ENCODE measurements at regions not wholly inside any gene's neighbourhood (a gene's known extent, or its start where the extent isn't known, plus 50 kb on each side); places are given as distances from the start of the nearest gene placed in this dataset.
"Not testable (repeated sequence)": the region's sequence is repeated elsewhere in the genome, so short reads cannot be mapped to it uniquely, and the experiment has no call there.

- H3K4me1 ChIP-seq (ENCODE audit: control insufficient read depth in 5 of 5, insufficient read depth in 5 of 5, low read length in 5 of 5), result no peaks in the 10 kb centered on the region
- no peak overlapping the region for H3K9ac ChIP-seq (ENCODE audit: low read length in 5 of 5)
- no peaks in the 10 kb centered on the region for H3K36me3 ChIP-seq (ENCODE audit: control insufficient read depth in 5 of 5, insufficient read depth in 5 of 5, low read length in 5 of 5)
- H3K4me3 ChIP-seq (ENCODE audit: low read depth in 1 of 5, low read length in 5 of 5), result no peak overlapping the region
- no peak overlapping the region for H3K27ac ChIP-seq (ENCODE audit: low read depth, low read length)
- peaks cover 7 to 24% (median 10%) of the 10 kb centered on the region in 5 donors for H3K27me3 ChIP-seq (ENCODE audit: control insufficient read depth in 5 of 5, insufficient read depth in 4 of 5, low read length in 5 of 5)
- H3K9me3 ChIP-seq (ENCODE audit: control insufficient read depth in 5 of 5, low read length in 5 of 5), result no peaks in the 10 kb centered on the region
These were observed 163.5 kb upstream of the MSX2 start for GRCh38 chr5:174560861-174561260.

DNA sequence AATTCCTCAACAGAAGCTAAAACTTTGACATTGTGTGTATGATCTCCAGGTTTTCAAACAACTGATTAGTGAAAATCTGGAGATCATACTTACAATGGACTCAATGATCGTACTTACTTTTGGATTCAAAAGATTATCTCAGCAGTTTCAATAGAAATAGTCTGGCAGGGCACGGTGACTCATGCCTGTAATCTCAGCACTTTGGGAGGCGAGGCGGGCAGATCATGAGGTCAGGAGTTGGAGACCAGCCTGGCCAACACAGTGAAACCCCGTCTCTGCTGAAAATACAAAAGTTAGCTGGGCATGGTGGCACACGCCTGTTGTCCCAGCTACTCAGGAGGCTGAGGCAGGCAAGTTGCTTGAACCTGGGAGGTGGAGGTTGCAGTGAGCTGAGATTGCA is 161.3 kb upstream of the MSX2 start:
- not testable (repeated sequence) for H3K4me3 ChIP-seq (ENCODE audit: low read depth in 1 of 5, low read length in 5 of 5); H3K9ac ChIP-seq (ENCODE audit: low read length in 5 of 5); H3K4me1 ChIP-seq (ENCODE audit: control insufficient read depth in 5 of 5, insufficient read depth in 5 of 5, low read length in 5 of 5); H3K27ac ChIP-seq (ENCODE audit: low read depth, low read length); H3K36me3 ChIP-seq (ENCODE audit: control insufficient read depth in 5 of 5, insufficient read depth in 5 of 5, low read length in 5 of 5); H3K9me3 ChIP-seq (ENCODE audit: control insufficient read depth in 5 of 5, low read length in 5 of 5)
- peaks cover 7 to 30% (median 10%) of the 10 kb centered on the region in 5 donors for H3K27me3 ChIP-seq (ENCODE audit: control insufficient read depth in 5 of 5, insufficient read depth in 4 of 5, low read length in 5 of 5)

GRCh38 chr5:174563899-174564298 is 160.5 kb upstream of the MSX2 start:
- Histone ChIP-seq H3K27me3 (ENCODE audit: control insufficient read depth in 5 of 5, insufficient read depth in 4 of 5, low read length in 5 of 5) (peaks cover 7 to 30% (median 10%) of the 10 kb centered on the region in 5 donors), H3K9ac (ENCODE audit: low read length in 5 of 5) (no peak overlapping the region), H3K9me3 (ENCODE audit: control insufficient read depth in 5 of 5, low read length in 5 of 5) (no peaks in the 10 kb centered on the region), H3K27ac (ENCODE audit: low read depth, low read length) (no peak overlapping the region), H3K4me3 (ENCODE audit: low read depth in 1 of 5, low read length in 5 of 5) (no peak overlapping the region), H3K36me3 (ENCODE audit: control insufficient read depth in 5 of 5, insufficient read depth in 5 of 5, low read length in 5 of 5) (no peaks in the 10 kb centered on the region), H3K4me1 (ENCODE audit: control insufficient read depth in 5 of 5, insufficient read depth in 5 of 5, low read length in 5 of 5) (no peaks in the 10 kb centered on the region)

DNA sequence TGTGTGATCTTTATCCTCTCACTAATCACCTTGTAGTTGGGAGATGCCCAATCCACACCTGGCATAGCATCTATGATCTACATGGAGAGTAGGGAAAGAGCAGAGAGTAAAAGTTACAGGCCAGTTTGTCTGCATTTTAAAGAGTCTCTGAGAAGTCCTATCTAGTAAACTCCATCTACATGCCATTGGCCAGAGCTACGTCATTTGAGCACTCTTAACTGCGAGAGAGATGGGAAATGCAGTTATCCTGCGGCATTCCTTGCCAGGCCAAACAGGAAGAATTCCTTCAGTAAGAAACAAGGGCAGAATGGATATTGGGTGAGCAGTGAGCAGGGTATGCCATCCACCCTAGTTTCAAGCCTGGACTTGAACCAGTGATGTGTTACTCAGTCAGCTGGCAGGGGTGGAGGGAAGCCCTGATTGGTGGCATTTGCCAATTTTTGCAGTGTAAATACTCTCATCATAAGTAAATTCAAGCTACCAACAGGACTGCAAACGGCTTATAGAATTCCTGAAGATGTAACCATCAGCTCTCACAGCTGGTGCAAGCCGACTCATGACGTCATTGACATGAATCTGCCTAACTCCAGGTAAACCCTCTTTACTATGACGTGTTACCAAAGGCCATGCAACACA is 156.8 kb upstream of the MSX2 start:
- no peaks in the 10 kb centered on the region for H3K36me3 ChIP-seq (ENCODE audit: control insufficient read depth in 5 of 5, insufficient read depth in 5 of 5, low read length in 5 of 5)
- no peak overlapping the region for H3K27ac ChIP-seq (ENCODE audit: low read depth, low read length)
- no peak overlapping the region for H3K4me3 ChIP-seq (ENCODE audit: low read depth in 1 of 5, low read length in 5 of 5)
- no peak overlapping the region for H3K9ac ChIP-seq (ENCODE audit: low read length in 5 of 5)
- H3K4me1 ChIP-seq (ENCODE audit: control insufficient read depth in 5 of 5, insufficient read depth in 5 of 5, low read length in 5 of 5), result peaks cover 0 to 8% (median 3%) of the 10 kb centered on the region in 5 donors
- peaks cover 0 to 11% (median 0%) of the 10 kb centered on the region in 5 donors for H3K27me3 ChIP-seq (ENCODE audit: control insufficient read depth in 5 of 5, insufficient read depth in 4 of 5, low read length in 5 of 5)
- no peaks in the 10 kb centered on the region for H3K9me3 ChIP-seq (ENCODE audit: control insufficient read depth in 5 of 5, low read length in 5 of 5)

GRCh38 chr5:174570662-174571061 is 153.7 kb upstream of the MSX2 start:
- Histone ChIP-seq H3K9ac (ENCODE audit: low read length in 5 of 5) (no peak overlapping the region), H3K36me3 (ENCODE audit: control insufficient read depth in 5 of 5, insufficient read depth in 5 of 5, low read length in 5 of 5) (no peaks in the 10 kb centered on the region), H3K27me3 (ENCODE audit: control insufficient read depth in 5 of 5, insufficient read depth in 4 of 5, low read length in 5 of 5) (peaks cover 0 to 8% (median 0%) of the 10 kb centered on the region in 5 donors), H3K27ac (ENCODE audit: low read depth, low read length) (no peak overlapping the region), H3K9me3 (ENCODE audit: control insufficient read depth in 5 of 5, low read length in 5 of 5) (no peaks in the 10 kb centered on the region), H3K4me1 (ENCODE audit: control insufficient read depth in 5 of 5, insufficient read depth in 5 of 5, low read length in 5 of 5) (peaks cover 0 to 8% (median 3%) of the 10 kb centered on the region in 5 donors), H3K4me3 (ENCODE audit: low read depth in 1 of 5, low read length in 5 of 5) (no peak overlapping the region)

- no peaks in the 10 kb centered on the region for H3K36me3 ChIP-seq (ENCODE audit: control insufficient read depth in 5 of 5, insufficient read depth in 5 of 5, low read length in 5 of 5)
- H3K4me1 ChIP-seq (ENCODE audit: control insufficient read depth in 5 of 5, insufficient read depth in 5 of 5, low read length in 5 of 5), result peaks cover 0 to 8% (median 3%) of the 10 kb centered on the region in 5 donors
- H3K27ac ChIP-seq (ENCODE audit: low read depth, low read length), result no peak overlapping the region
- no peak overlapping the region for H3K9ac ChIP-seq (ENCODE audit: low read length in 5 of 5)
- peaks cover 0 to 8% (median 0%) of the 10 kb centered on the region in 5 donors for H3K27me3 ChIP-seq (ENCODE audit: control insufficient read depth in 5 of 5, insufficient read depth in 4 of 5, low read length in 5 of 5)
- no peak overlapping the region for H3K4me3 ChIP-seq (ENCODE audit: low read depth in 1 of 5, low read length in 5 of 5)
- H3K9me3 ChIP-seq (ENCODE audit: control insufficient read depth in 5 of 5, low read length in 5 of 5), result no peaks in the 10 kb centered on the region
These were observed 152.6 kb upstream of the MSX2 start for GRCh38 chr5:174571662-174572397.

DNA sequence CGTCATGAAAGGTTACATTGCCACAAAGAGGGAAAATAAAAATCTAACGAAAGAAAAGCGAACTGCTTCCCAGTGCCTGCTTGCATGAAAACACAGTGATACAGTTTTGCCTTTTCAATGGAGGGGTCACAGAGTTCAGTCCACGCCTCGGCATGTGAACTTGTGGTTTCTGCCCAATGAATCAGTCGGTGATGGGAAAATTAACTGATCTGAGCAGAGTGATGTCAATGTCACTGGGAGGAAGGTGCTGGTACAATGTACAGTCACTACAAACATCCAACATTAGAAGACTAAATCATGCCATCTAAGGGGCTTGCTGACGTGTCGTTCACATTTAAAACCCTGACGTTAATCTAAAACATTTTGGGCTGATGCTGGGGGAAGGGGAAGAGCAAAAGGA is 151.8 kb upstream of the MSX2 start:
- peaks cover 0 to 8% (median 0%) of the 10 kb centered on the region in 5 donors for H3K27me3 ChIP-seq (ENCODE audit: control insufficient read depth in 5 of 5, insufficient read depth in 4 of 5, low read length in 5 of 5)
- H3K9me3 ChIP-seq (ENCODE audit: control insufficient read depth in 5 of 5, low read length in 5 of 5), result no peaks in the 10 kb centered on the region
- no peak overlapping the region for H3K4me3 ChIP-seq (ENCODE audit: low read depth in 1 of 5, low read length in 5 of 5)
- no peak overlapping the region for H3K9ac ChIP-seq (ENCODE audit: low read length in 5 of 5)
- no peak overlapping the region for H3K27ac ChIP-seq (ENCODE audit: low read depth, low read length)
- H3K4me1 ChIP-seq (ENCODE audit: control insufficient read depth in 5 of 5, insufficient read depth in 5 of 5, low read length in 5 of 5), result peaks cover 0 to 8% (median 3%) of the 10 kb centered on the region in 5 donors
- no peaks in the 10 kb centered on the region for H3K36me3 ChIP-seq (ENCODE audit: control insufficient read depth in 5 of 5, insufficient read depth in 5 of 5, low read length in 5 of 5)

GRCh38 chr5:174573221-174573994 is 151.0 kb upstream of the MSX2 start:
- peaks cover 0 to 8% (median 3%) of the 10 kb centered on the region in 5 donors for H3K4me1 ChIP-seq (ENCODE audit: control insufficient read depth in 5 of 5, insufficient read depth in 5 of 5, low read length in 5 of 5)
- H3K9me3 ChIP-seq (ENCODE audit: control insufficient read depth in 5 of 5, low read length in 5 of 5), result no peaks in the 10 kb centered on the region
- H3K9ac ChIP-seq (ENCODE audit: low read length in 5 of 5), result no peak overlapping the region
- H3K27me3 ChIP-seq (ENCODE audit: control insufficient read depth in 5 of 5, insufficient read depth in 4 of 5, low read length in 5 of 5), result peaks cover 0 to 6% (median 0%) of the 10 kb centered on the region in 5 donors
- H3K4me3 ChIP-seq (ENCODE audit: low read depth in 1 of 5, low read length in 5 of 5), result no peak overlapping the region
- H3K36me3 ChIP-seq (ENCODE audit: control insufficient read depth in 5 of 5, insufficient read depth in 5 of 5, low read length in 5 of 5), result no peaks in the 10 kb centered on the region
- H3K27ac ChIP-seq (ENCODE audit: low read depth, low read length), result no peak overlapping the region

- Histone ChIP-seq H3K9ac (ENCODE audit: low read length in 5 of 5) (no peak overlapping the region), H3K27ac (ENCODE audit: low read depth, low read length) (no peak overlapping the region), H3K4me1 (ENCODE audit: control insufficient read depth in 5 of 5, insufficient read depth in 5 of 5, low read length in 5 of 5) (peaks cover 0 to 8% (median 3%) of the 10 kb centered on the region in 5 donors), H3K9me3 (ENCODE audit: control insufficient read depth in 5 of 5, low read length in 5 of 5) (no peaks in the 10 kb centered on the region), H3K4me3 (ENCODE audit: low read depth in 1 of 5, low read length in 5 of 5) (no peak overlapping the region), H3K36me3 (ENCODE audit: control insufficient read depth in 5 of 5, insufficient read depth in 5 of 5, low read length in 5 of 5) (no peaks in the 10 kb centered on the region), H3K27me3 (ENCODE audit: control insufficient read depth in 5 of 5, insufficient read depth in 4 of 5, low read length in 5 of 5) (peaks cover 0 to 6% (median 0%) of the 10 kb centered on the region in 5 donors)
These were observed 149.3 kb upstream of the MSX2 start for GRCh38 chr5:174575043-174575442.

DNA sequence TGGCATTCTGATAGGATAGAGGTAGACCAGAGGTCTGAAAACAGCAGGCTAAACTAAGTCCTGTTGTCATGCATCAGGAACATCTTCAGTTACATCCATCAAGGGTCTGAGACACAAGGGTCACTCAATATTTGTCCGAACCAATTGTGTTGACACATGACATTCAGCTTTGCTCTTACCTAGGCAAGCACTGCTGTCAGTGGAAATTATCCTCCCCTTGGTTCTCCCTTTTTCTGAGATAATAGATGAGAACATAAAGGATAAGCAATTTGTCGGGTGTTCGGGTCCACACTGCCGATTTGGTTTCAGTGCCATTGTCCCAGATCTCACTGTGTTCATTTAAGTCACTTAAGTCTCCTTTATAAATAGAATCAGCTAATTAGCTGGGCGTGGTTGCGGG is 148.3 kb upstream of the MSX2 start:
- H3K36me3 ChIP-seq (ENCODE audit: control insufficient read depth in 5 of 5, insufficient read depth in 5 of 5, low read length in 5 of 5), result no peaks in the 10 kb centered on the region
- peaks cover 0 to 6% (median 3%) of the 10 kb centered on the region in 5 donors for H3K27me3 ChIP-seq (ENCODE audit: control insufficient read depth in 5 of 5, insufficient read depth in 4 of 5, low read length in 5 of 5)
- H3K27ac ChIP-seq (ENCODE audit: low read depth, low read length), result no peak overlapping the region
- peaks cover 0 to 8% (median 3%) of the 10 kb centered on the region in 5 donors for H3K4me1 ChIP-seq (ENCODE audit: control insufficient read depth in 5 of 5, insufficient read depth in 5 of 5, low read length in 5 of 5)
- no peak overlapping the region for H3K4me3 ChIP-seq (ENCODE audit: low read depth in 1 of 5, low read length in 5 of 5)
- no peaks in the 10 kb centered on the region for H3K9me3 ChIP-seq (ENCODE audit: control insufficient read depth in 5 of 5, low read length in 5 of 5)
- no peak overlapping the region for H3K9ac ChIP-seq (ENCODE audit: low read length in 5 of 5)
